H9 (cell line): ENCODE measurements at regions not wholly inside any gene's neighbourhood (a gene's known extent, or its start where the extent isn't known, plus 50 kb on each side); places are given as distances from the start of the nearest gene placed in this dataset.

Source experiments
- DNase-seq: peaks from one replicate; pipeline ENCODE4 v3.0.0-alpha.2; 2017
- H2AFZ ChIP-seq: one replicate; pipeline ENCODE4 v1.6.1; 2013; ENCODE audit warnings: mild to moderate bottlenecking, low read length, control low read depth, moderate library complexity
- H2AK5ac ChIP-seq: 2 replicates; pipeline ENCODE4 v1.6.1; 2013; ENCODE audit warnings: low read length, control low read depth, mixed read lengths; ENCODE audit not compliant: insufficient read length
- H2BK120ac ChIP-seq: one replicate; pipeline ENCODE4 v1.6.1; 2013; ENCODE audit warnings: low read depth, mild to moderate bottlenecking, low read length, control low read depth, inconsistent platforms; ENCODE audit not compliant: poor library complexity, severe bottlenecking
- H2BK12ac ChIP-seq: 2 replicates; pipeline ENCODE4 v1.6.1; 2013; ENCODE audit warnings: low read length, control low read depth, mixed read lengths, low read depth; ENCODE audit not compliant: insufficient read length
- H2BK15ac ChIP-seq: 2 replicates; pipeline ENCODE4 v1.6.1; 2013; ENCODE audit warnings: low read depth, low read length, control low read depth
- H2BK20ac ChIP-seq: one replicate; pipeline ENCODE4 v1.6.1; 2013; ENCODE audit warnings: low read depth, mild to moderate bottlenecking, low read length, control low read depth, inconsistent platforms; ENCODE audit not compliant: poor library complexity, severe bottlenecking
- H2BK5ac ChIP-seq: 2 replicates; pipeline ENCODE4 v1.6.1; 2013; ENCODE audit warnings: low read length, control low read depth, mixed read lengths; ENCODE audit not compliant: insufficient read length
- H3K14ac ChIP-seq: 2 replicates; pipeline ENCODE4 v1.6.1; 2013; ENCODE audit warnings: low read length, control low read depth; ENCODE audit not compliant: insufficient read depth
- H3K18ac ChIP-seq: 2 replicates; pipeline ENCODE4 v1.6.1; 2013; ENCODE audit warnings: low read depth, mild to moderate bottlenecking, mixed read lengths, low read length, control low read depth; ENCODE audit not compliant: insufficient read length
- H3K23ac ChIP-seq: 2 replicates; pipeline ENCODE4 v1.6.1; 2013; ENCODE audit warnings: low read length, control low read depth, mixed read lengths, low read depth; ENCODE audit not compliant: insufficient read length
- H3K23me2 ChIP-seq: 2 replicates; pipeline ENCODE4 v1.6.1; 2013; ENCODE audit warnings: low read depth, mild to moderate bottlenecking, mixed read lengths, low read length, control low read depth; ENCODE audit not compliant: insufficient read length, poor library complexity, severe bottlenecking
- H3K27ac ChIP-seq: 2 replicates; pipeline ENCODE4 v1.5.1; 2013; ENCODE audit warnings: low read length, control low read depth, mixed read lengths, low read depth; ENCODE audit not compliant: insufficient read length
- H3K27me3 ChIP-seq: 2 replicates; pipeline ENCODE4 v1.6.1; 2013; ENCODE audit warnings: low read length, control low read depth, inconsistent platforms; ENCODE audit not compliant: insufficient read depth
- H3K4ac ChIP-seq: 2 replicates; pipeline ENCODE4 v1.6.1; 2013; ENCODE audit warnings: low read depth, mild to moderate bottlenecking, control low read depth, inconsistent platforms, low read length, moderate library complexity
- H3K4me1 ChIP-seq: 2 replicates; pipeline ENCODE4 v1.6.1; 2013; ENCODE audit warnings: low read length, control low read depth, inconsistent platforms; ENCODE audit not compliant: insufficient read depth
- H3K4me2 ChIP-seq: 2 replicates; pipeline ENCODE4 v1.6.1; 2013; ENCODE audit warnings: low read length, control low read depth, mixed read lengths; ENCODE audit not compliant: insufficient read length, insufficient read depth
- H3K56ac ChIP-seq: 2 replicates; pipeline ENCODE4 v1.6.1; 2013; ENCODE audit warnings: low read depth, mild to moderate bottlenecking, mixed read lengths, low read length, control low read depth; ENCODE audit not compliant: insufficient read length
- H3K79me1 ChIP-seq: 2 replicates; pipeline ENCODE4 v1.6.1; 2013; ENCODE audit warnings: low read depth, mild to moderate bottlenecking, moderate library complexity, low read length, control low read depth, inconsistent platforms; ENCODE audit not compliant: insufficient read depth, poor library complexity, severe bottlenecking
- H3K79me2 ChIP-seq: 2 replicates; pipeline ENCODE4 v1.6.1; 2013; ENCODE audit warnings: low read length, control low read depth, inconsistent platforms; ENCODE audit not compliant: insufficient read depth
- H3K9ac ChIP-seq: 2 replicates; pipeline ENCODE4 v1.6.1; 2013; ENCODE audit warnings: low read length, control low read depth, mixed read lengths; ENCODE audit not compliant: insufficient read length; ENCODE audit errors: extremely low read depth
- H3K9me3 ChIP-seq: one replicate; pipeline ENCODE4 v1.6.1; 2013; ENCODE audit warnings: low read depth, low read length, inconsistent platforms; ENCODE audit not compliant: control insufficient read depth
- H3T11ph ChIP-seq: one replicate; pipeline ENCODE4 v1.6.1; 2013; ENCODE audit warnings: mild to moderate bottlenecking, low read length, control low read depth, inconsistent platforms
- H4K20me1 ChIP-seq: one replicate; pipeline ENCODE4 v1.6.1; 2013; ENCODE audit not compliant: control insufficient read depth, insufficient read length, insufficient read depth
- H4K5ac ChIP-seq: 2 replicates; pipeline ENCODE4 v1.6.1; 2013; ENCODE audit warnings: low read depth, mild to moderate bottlenecking, mixed read lengths, low read length, control low read depth; ENCODE audit not compliant: insufficient read length
- H4K8ac ChIP-seq: replicated peaks from 2 replicates; pipeline ENCODE4 v1.6.1; 2013; ENCODE audit warnings: low read length, control low read depth, mixed read lengths, low read depth; ENCODE audit not compliant: insufficient read length
- H4K91ac ChIP-seq: 2 replicates; pipeline ENCODE4 v1.6.1; 2013; ENCODE audit warnings: low read depth, mild to moderate bottlenecking, moderate library complexity, mixed read lengths, low read length, control low read depth; ENCODE audit not compliant: insufficient read length
- H3K27ac Mint-ChIP-seq, 3 experiments: 2 replicates in 2 of 3; 3 replicates in 1 of 3; pipeline ENCODE4 v1.8.0; 2020 to 2021; ENCODE audit warnings: mixed read lengths in 3 of 3, mild to moderate bottlenecking in 1 of 3, moderate library complexity in 1 of 3
- H3K27me3 Mint-ChIP-seq: 2 replicates; pipeline ENCODE4 v1.8.0; 2021; ENCODE audit warnings: low read depth, mild to moderate bottlenecking, moderate library complexity, mixed read lengths
- H3K36me3 Mint-ChIP-seq, 3 experiments: 2 replicates in 2 of 3; 3 replicates in 1 of 3; pipeline ENCODE4 v1.8.0; 2020 to 2021; ENCODE audit warnings: low read depth in 3 of 3, mixed read lengths in 3 of 3; ENCODE audit not compliant: insufficient read depth in 1 of 3
- H3K4me1 Mint-ChIP-seq, 2 experiments: 2 replicates each; pipeline ENCODE4 v1.8.0; 2020; ENCODE audit warnings: mixed read lengths in 2 of 2
- H3K4me3 Mint-ChIP-seq, 2 experiments: 2 replicates in 1 of 2; 3 replicates in 1 of 2; pipeline ENCODE4 v1.8.0; 2020 to 2021; ENCODE audit warnings: mild to moderate bottlenecking in 2 of 2, mixed read lengths in 2 of 2, moderate library complexity in 1 of 2
- H3K9me3 Mint-ChIP-seq, 2 experiments: 2 replicates in 1 of 2; 3 replicates in 1 of 2; pipeline ENCODE4 v1.8.0; 2020; ENCODE audit warnings: mild to moderate bottlenecking in 2 of 2, mixed read lengths in 2 of 2, moderate library complexity in 1 of 2
- CTCF ChIP-seq: fragments of 200-600 bp; sonication (generic); conservative IDR thresholded peaks from 3 replicates; pipeline ENCODE4 v1.8.0; 2021; ENCODE audit warnings: antibody characterized with exemption, mild to moderate bottlenecking
- WGBS: extraction: QIAGEN DNeasy Blood & Tissue Kit; methylation state at CpG from one replicate; pipeline ENCODE4 v1.1.7; 2013; ENCODE audit warnings: missing lambda C conversion rate, low lambda C conversion rate, mixed read lengths; ENCODE audit not compliant: insufficient read length; ENCODE audit errors: extremely low coverage; 5-methylcytosine and 5-hydroxymethylcytosine counted together

- WGBS, result no CpG with 5 or more reads among the region's 2 CpGs
- no peak overlapping the region for H2AK5ac ChIP-seq
- H4K5ac ChIP-seq, result no peak overlapping the region
- H2BK12ac ChIP-seq, result no peak overlapping the region
- H3K23me2 ChIP-seq, result no peaks in the 10 kb centered on the region
- H2BK120ac ChIP-seq, result no peak overlapping the region
- no peak overlapping the region for H3K18ac ChIP-seq
- peaks cover 20% of the 10 kb centered on the region; the same call in 1 of the 2 replicates for H3K4me1 ChIP-seq
- no peak overlapping the region for H2AFZ ChIP-seq
- H3K27ac ChIP-seq, result no peak overlapping the region
- H3K4ac ChIP-seq, result no peak overlapping the region
- no peak overlapping the region for H2BK5ac ChIP-seq
- no peak overlapping the region for H2BK15ac ChIP-seq
- Mint-ChIP-seq H3K9me3 (peaks cover under 1 to 1% of the 10 kb centered on the region in 2 experiments; a peak in 2 of 5 replicates), H3K36me3 (peaks cover 0 to 2% (median 0%) of the 10 kb centered on the region in 3 experiments; a peak in 2 of 7 replicates), H3K27me3 (no peaks in the 10 kb centered on the region), H3K4me1 (peaks cover 38 to 48% of the 10 kb centered on the region in 2 experiments), H3K4me3 (no peak overlapping the region), H3K27ac (no peak overlapping the region; a peak in 1 of 7 replicates)
- H3T11ph ChIP-seq, result no peak overlapping the region
- TF ChIP-seq CTCF, result no peak
- no peaks in the 10 kb centered on the region for H3K9me3 ChIP-seq
- no peak overlapping the region for H3K4me2 ChIP-seq
- H4K20me1 ChIP-seq, result no peaks in the 10 kb centered on the region
- H2BK20ac ChIP-seq, result no peak overlapping the region
- no peaks in the 10 kb centered on the region for H3K79me1 ChIP-seq
- H3K14ac ChIP-seq, result no peak overlapping the region
- H4K8ac ChIP-seq, result no peak overlapping the region
- no peak overlapping the region for H3K56ac ChIP-seq
- H3K23ac ChIP-seq, result no peak overlapping the region
- no peak overlapping the region for H3K9ac ChIP-seq
- H4K91ac ChIP-seq, result no peak overlapping the region
- no peak for DNase-seq
- H3K79me2 ChIP-seq, result no peaks in the 10 kb centered on the region
- H3K27me3 ChIP-seq, result no peaks in the 10 kb centered on the region
Measured at GRCh38 chr7:22588351-22588750, 88.4 kb upstream of the STEAP1B start.
